A549 (cell line): ENCODE measurements at regions not wholly inside any gene's neighbourhood (a gene's known extent, or its start where the extent isn't known, plus 50 kb on each side); places are given as distances from the start of the nearest gene placed in this dataset.

ENCODE experiments used
- CTCF ChIP-seq: fragments of >200 bp; sonication (Bioruptor Twin); formaldehyde crosslinking; IDR thresholded peaks from 3 replicates; pipeline ENCODE4 v1.5.1; 2016
- EHF ChIP-seq: fragments of 250-450 bp; sonication (Bioruptor Pico); IDR thresholded peaks from 2 replicates; pipeline ENCODE4 v1.5.0; 2020; ENCODE audit warnings: mild to moderate bottlenecking
- EHMT2 ChIP-seq: fragments of 200-600 bp; sonication (generic); IDR thresholded peaks from 2 replicates; pipeline ENCODE4 v1.6.1; 2016; ENCODE audit warnings: antibody characterized with exemption, low read depth, mild to moderate bottlenecking, moderate library complexity
- JUN ChIP-seq, 2 experiments: fragments of >200 bp; sonication (Bioruptor Twin); formaldehyde crosslinking; IDR thresholded peaks; 2 replicates in 1 of 2; 3 replicates in 1 of 2; pipeline ENCODE4 v1.6.1; 2016 to 2017
- JUNB ChIP-seq: fragments of >200 bp; sonication (Bioruptor Twin); formaldehyde crosslinking; IDR thresholded peaks from 2 replicates; pipeline ENCODE4 v1.6.1; 2016
- KDM1A ChIP-seq: fragments of 200-600 bp; sonication (generic); IDR thresholded peaks from 2 replicates; pipeline ENCODE4 v1.6.1; 2016; ENCODE audit warnings: low read depth, mild to moderate bottlenecking
- MAX ChIP-seq: IDR thresholded peaks from 2 replicates; pipeline ENCODE4 v1.6.1; 2012
- POLR2A ChIP-seq: IDR thresholded peaks from 2 replicates; pipeline ENCODE4 v1.6.1; 2012; ENCODE audit warnings: mild to moderate bottlenecking, low read length
- RAD21 ChIP-seq, 2 experiments: fragments of >200 bp in 1 of 2; sonication (Bioruptor Twin) in 1 of 2; formaldehyde crosslinking in 1 of 2; IDR thresholded peaks in 1 of 2; conservative IDR thresholded peaks in 1 of 2; 2 replicates in 1 of 2; 3 replicates in 1 of 2; pipeline ENCODE4 v1.6.1; 2012 to 2018; ENCODE audit warnings: inconsistent platforms in 1 of 2
- ZNF302 ChIP-seq: fragments of 250-450 bp; sonication (Bioruptor Pico); IDR thresholded peaks from 2 replicates; pipeline ENCODE4 v1.9.0; 2021; ENCODE audit warnings: inconsistent platforms, mild to moderate bottlenecking, moderate library complexity

GRCh38 chr13:73579574-73580274, 520.9 kb downstream of the KLF5 start:
- TF ChIP-seq CTCF: no peak
- TF ChIP-seq EHF (CRISPR knock-in tag): no peak
- TF ChIP-seq EHMT2: no peak
- TF ChIP-seq RAD21 (conservative IDR thresholded peaks at IDR 0.05 in 1 of 2, IDR thresholded peaks at IDR 0.05 in 1 of 2): no peak
- no peak for TF ChIP-seq MAX
- TF ChIP-seq ZNF302 (CRISPR knock-in tag): no peak
- no peak for TF ChIP-seq POLR2A
- TF ChIP-seq KDM1A: no peak
- no peak for TF ChIP-seq JUNB
- TF ChIP-seq JUN (IDR thresholded peaks at IDR 0.05): no peak
